H9 (cell line): ENCODE measurements at regions not wholly inside any gene's neighbourhood (a gene's known extent, or its start where the extent isn't known, plus 50 kb on each side); places are given as distances from the start of the nearest gene placed in this dataset.

Experiments used
- DNase-seq: peaks from one replicate; pipeline ENCODE4 v3.0.0-alpha.2; 2017
- H2AFZ ChIP-seq: one replicate; pipeline ENCODE4 v1.6.1; 2013; ENCODE audit warnings: mild to moderate bottlenecking, low read length, control low read depth, moderate library complexity
- H2AK5ac ChIP-seq: 2 replicates; pipeline ENCODE4 v1.6.1; 2013; ENCODE audit warnings: low read length, control low read depth, mixed read lengths; ENCODE audit not compliant: insufficient read length
- H2BK120ac ChIP-seq: one replicate; pipeline ENCODE4 v1.6.1; 2013; ENCODE audit warnings: low read depth, mild to moderate bottlenecking, low read length, control low read depth, inconsistent platforms; ENCODE audit not compliant: poor library complexity, severe bottlenecking
- H2BK12ac ChIP-seq: 2 replicates; pipeline ENCODE4 v1.6.1; 2013; ENCODE audit warnings: low read length, control low read depth, mixed read lengths, low read depth; ENCODE audit not compliant: insufficient read length
- H2BK15ac ChIP-seq: 2 replicates; pipeline ENCODE4 v1.6.1; 2013; ENCODE audit warnings: low read depth, low read length, control low read depth
- H2BK20ac ChIP-seq: one replicate; pipeline ENCODE4 v1.6.1; 2013; ENCODE audit warnings: low read depth, mild to moderate bottlenecking, low read length, control low read depth, inconsistent platforms; ENCODE audit not compliant: poor library complexity, severe bottlenecking
- H2BK5ac ChIP-seq: 2 replicates; pipeline ENCODE4 v1.6.1; 2013; ENCODE audit warnings: low read length, control low read depth, mixed read lengths; ENCODE audit not compliant: insufficient read length
- H3K14ac ChIP-seq: 2 replicates; pipeline ENCODE4 v1.6.1; 2013; ENCODE audit warnings: low read length, control low read depth; ENCODE audit not compliant: insufficient read depth
- H3K18ac ChIP-seq: 2 replicates; pipeline ENCODE4 v1.6.1; 2013; ENCODE audit warnings: low read depth, mild to moderate bottlenecking, mixed read lengths, low read length, control low read depth; ENCODE audit not compliant: insufficient read length
- H3K23ac ChIP-seq: 2 replicates; pipeline ENCODE4 v1.6.1; 2013; ENCODE audit warnings: low read length, control low read depth, mixed read lengths, low read depth; ENCODE audit not compliant: insufficient read length
- H3K23me2 ChIP-seq: 2 replicates; pipeline ENCODE4 v1.6.1; 2013; ENCODE audit warnings: low read depth, mild to moderate bottlenecking, mixed read lengths, low read length, control low read depth; ENCODE audit not compliant: insufficient read length, poor library complexity, severe bottlenecking
- H3K27ac ChIP-seq: 2 replicates; pipeline ENCODE4 v1.5.1; 2013; ENCODE audit warnings: low read length, control low read depth, mixed read lengths, low read depth; ENCODE audit not compliant: insufficient read length
- H3K27me3 ChIP-seq: 2 replicates; pipeline ENCODE4 v1.6.1; 2013; ENCODE audit warnings: low read length, control low read depth, inconsistent platforms; ENCODE audit not compliant: insufficient read depth
- H3K4ac ChIP-seq: 2 replicates; pipeline ENCODE4 v1.6.1; 2013; ENCODE audit warnings: low read depth, mild to moderate bottlenecking, control low read depth, inconsistent platforms, low read length, moderate library complexity
- H3K4me1 ChIP-seq: 2 replicates; pipeline ENCODE4 v1.6.1; 2013; ENCODE audit warnings: low read length, control low read depth, inconsistent platforms; ENCODE audit not compliant: insufficient read depth
- H3K4me2 ChIP-seq: 2 replicates; pipeline ENCODE4 v1.6.1; 2013; ENCODE audit warnings: low read length, control low read depth, mixed read lengths; ENCODE audit not compliant: insufficient read length, insufficient read depth
- H3K56ac ChIP-seq: 2 replicates; pipeline ENCODE4 v1.6.1; 2013; ENCODE audit warnings: low read depth, mild to moderate bottlenecking, mixed read lengths, low read length, control low read depth; ENCODE audit not compliant: insufficient read length
- H3K79me1 ChIP-seq: 2 replicates; pipeline ENCODE4 v1.6.1; 2013; ENCODE audit warnings: low read depth, mild to moderate bottlenecking, moderate library complexity, low read length, control low read depth, inconsistent platforms; ENCODE audit not compliant: insufficient read depth, poor library complexity, severe bottlenecking
- H3K79me2 ChIP-seq: 2 replicates; pipeline ENCODE4 v1.6.1; 2013; ENCODE audit warnings: low read length, control low read depth, inconsistent platforms; ENCODE audit not compliant: insufficient read depth
- H3K9ac ChIP-seq: 2 replicates; pipeline ENCODE4 v1.6.1; 2013; ENCODE audit warnings: low read length, control low read depth, mixed read lengths; ENCODE audit not compliant: insufficient read length; ENCODE audit errors: extremely low read depth
- H3K9me3 ChIP-seq: one replicate; pipeline ENCODE4 v1.6.1; 2013; ENCODE audit warnings: low read depth, low read length, inconsistent platforms; ENCODE audit not compliant: control insufficient read depth
- H3T11ph ChIP-seq: one replicate; pipeline ENCODE4 v1.6.1; 2013; ENCODE audit warnings: mild to moderate bottlenecking, low read length, control low read depth, inconsistent platforms
- H4K20me1 ChIP-seq: one replicate; pipeline ENCODE4 v1.6.1; 2013; ENCODE audit not compliant: control insufficient read depth, insufficient read length, insufficient read depth
- H4K5ac ChIP-seq: 2 replicates; pipeline ENCODE4 v1.6.1; 2013; ENCODE audit warnings: low read depth, mild to moderate bottlenecking, mixed read lengths, low read length, control low read depth; ENCODE audit not compliant: insufficient read length
- H4K8ac ChIP-seq: replicated peaks from 2 replicates; pipeline ENCODE4 v1.6.1; 2013; ENCODE audit warnings: low read length, control low read depth, mixed read lengths, low read depth; ENCODE audit not compliant: insufficient read length
- H4K91ac ChIP-seq: 2 replicates; pipeline ENCODE4 v1.6.1; 2013; ENCODE audit warnings: low read depth, mild to moderate bottlenecking, moderate library complexity, mixed read lengths, low read length, control low read depth; ENCODE audit not compliant: insufficient read length
- H3K27ac Mint-ChIP-seq, 3 experiments: 2 replicates in 2 of 3; 3 replicates in 1 of 3; pipeline ENCODE4 v1.8.0; 2020 to 2021; ENCODE audit warnings: mixed read lengths in 3 of 3, mild to moderate bottlenecking in 1 of 3, moderate library complexity in 1 of 3
- H3K27me3 Mint-ChIP-seq: 2 replicates; pipeline ENCODE4 v1.8.0; 2021; ENCODE audit warnings: low read depth, mild to moderate bottlenecking, moderate library complexity, mixed read lengths
- H3K36me3 Mint-ChIP-seq, 3 experiments: 2 replicates in 2 of 3; 3 replicates in 1 of 3; pipeline ENCODE4 v1.8.0; 2020 to 2021; ENCODE audit warnings: low read depth in 3 of 3, mixed read lengths in 3 of 3; ENCODE audit not compliant: insufficient read depth in 1 of 3
- H3K4me1 Mint-ChIP-seq, 2 experiments: 2 replicates each; pipeline ENCODE4 v1.8.0; 2020; ENCODE audit warnings: mixed read lengths in 2 of 2
- H3K4me3 Mint-ChIP-seq, 2 experiments: 2 replicates in 1 of 2; 3 replicates in 1 of 2; pipeline ENCODE4 v1.8.0; 2020 to 2021; ENCODE audit warnings: mild to moderate bottlenecking in 2 of 2, mixed read lengths in 2 of 2, moderate library complexity in 1 of 2
- H3K9me3 Mint-ChIP-seq, 2 experiments: 2 replicates in 1 of 2; 3 replicates in 1 of 2; pipeline ENCODE4 v1.8.0; 2020; ENCODE audit warnings: mild to moderate bottlenecking in 2 of 2, mixed read lengths in 2 of 2, moderate library complexity in 1 of 2
- CTCF ChIP-seq: fragments of 200-600 bp; sonication (generic); conservative IDR thresholded peaks from 3 replicates; pipeline ENCODE4 v1.8.0; 2021; ENCODE audit warnings: antibody characterized with exemption, mild to moderate bottlenecking
- WGBS: extraction: QIAGEN DNeasy Blood & Tissue Kit; methylation state at CpG from one replicate; pipeline ENCODE4 v1.1.7; 2013; ENCODE audit warnings: missing lambda C conversion rate, low lambda C conversion rate, mixed read lengths; ENCODE audit not compliant: insufficient read length; ENCODE audit errors: extremely low coverage; 5-methylcytosine and 5-hydroxymethylcytosine counted together

GRCh38 chr2:236884569-236885175 is 201.0 kb upstream of the COPS8 start:
- H2AFZ ChIP-seq, result no peak overlapping the region
- no peaks in the 10 kb centered on the region for H3K9me3 ChIP-seq
- no peak for DNase-seq
- peaks cover 12 to 13% of the 10 kb centered on the region in 2 experiments for H3K9me3 Mint-ChIP-seq
- no peaks in the 10 kb centered on the region for H3K4me1 Mint-ChIP-seq
- no peak overlapping the region for H2BK5ac ChIP-seq
- H3K4ac ChIP-seq, result no peak overlapping the region
- H4K91ac ChIP-seq, result no peak overlapping the region
- TF ChIP-seq CTCF, result no peak
- no peak overlapping the region for H3K56ac ChIP-seq
- peaks cover 2% of the 10 kb centered on the region; the same call in 1 of the 2 replicates for H3K27me3 Mint-ChIP-seq
- H3K27ac ChIP-seq, result no peak overlapping the region
- no peak overlapping the region for H2BK12ac ChIP-seq
- no peaks in the 10 kb centered on the region for H3K27me3 ChIP-seq
- H3K27ac Mint-ChIP-seq, result no peak overlapping the region
- H3K79me1 ChIP-seq, result no peaks in the 10 kb centered on the region
- H2BK120ac ChIP-seq, result no peak overlapping the region
- H4K8ac ChIP-seq, result no peak overlapping the region
- H4K5ac ChIP-seq, result no peak overlapping the region
- no peak overlapping the region for H3K4me2 ChIP-seq
- H3K4me3 Mint-ChIP-seq, result no peak overlapping the region
- no peak overlapping the region; the same call in 1 of the 2 replicates for H3K14ac ChIP-seq
- no peak overlapping the region for H3K23ac ChIP-seq
- no peak overlapping the region for H2BK20ac ChIP-seq
- no peaks in the 10 kb centered on the region for H4K20me1 ChIP-seq
- no peak overlapping the region for H2BK15ac ChIP-seq
- H3K4me1 ChIP-seq, result no peaks in the 10 kb centered on the region
- no peak overlapping the region for H3K18ac ChIP-seq
- no peak overlapping the region for H2AK5ac ChIP-seq
- no peaks in the 10 kb centered on the region for H3K23me2 ChIP-seq
- no peak overlapping the region for H3T11ph ChIP-seq
- H3K9ac ChIP-seq, result no peak overlapping the region
- peaks cover 0 to 18% (median 1%) of the 10 kb centered on the region in 3 experiments; a peak in 4 of 7 replicates for H3K36me3 Mint-ChIP-seq
- WGBS, result no CpG with 5 or more reads among the region's 5 CpGs
- no peaks in the 10 kb centered on the region for H3K79me2 ChIP-seq
